ENCODE measurements at regions not wholly inside any gene's neighbourhood (a gene's known extent, or its start where the extent isn't known, plus 50 kb on each side); places are given as distances from the start of the nearest gene placed in this dataset.

GRCh38 chr6:91126876-91127275 is 540.0 kb upstream of the MAP3K7 start:
- no peak for DNase-seq (ENCODE audit: low spot score)

DNA sequence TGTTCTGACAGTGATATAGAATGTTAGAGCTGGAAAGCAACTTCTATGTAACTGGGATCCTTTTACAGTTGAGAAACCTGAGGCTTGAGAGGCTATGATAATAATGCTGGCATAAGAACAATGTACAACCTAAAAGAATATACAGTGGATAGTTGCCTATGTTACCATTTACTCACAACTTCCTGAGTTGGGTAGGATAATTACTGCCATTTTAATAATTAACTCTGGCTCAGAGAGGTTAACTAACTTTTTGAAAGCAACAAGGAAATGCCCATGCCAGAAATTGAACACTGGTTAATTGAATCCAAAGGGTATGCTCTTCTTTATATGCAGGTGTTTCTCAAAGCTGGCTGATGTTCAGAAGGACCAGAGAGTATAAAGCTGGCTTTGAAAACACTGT is 530.7 kb upstream of the MAP3K7 start:
- DNase-seq (ENCODE audit: low spot score): no peak

DNA sequence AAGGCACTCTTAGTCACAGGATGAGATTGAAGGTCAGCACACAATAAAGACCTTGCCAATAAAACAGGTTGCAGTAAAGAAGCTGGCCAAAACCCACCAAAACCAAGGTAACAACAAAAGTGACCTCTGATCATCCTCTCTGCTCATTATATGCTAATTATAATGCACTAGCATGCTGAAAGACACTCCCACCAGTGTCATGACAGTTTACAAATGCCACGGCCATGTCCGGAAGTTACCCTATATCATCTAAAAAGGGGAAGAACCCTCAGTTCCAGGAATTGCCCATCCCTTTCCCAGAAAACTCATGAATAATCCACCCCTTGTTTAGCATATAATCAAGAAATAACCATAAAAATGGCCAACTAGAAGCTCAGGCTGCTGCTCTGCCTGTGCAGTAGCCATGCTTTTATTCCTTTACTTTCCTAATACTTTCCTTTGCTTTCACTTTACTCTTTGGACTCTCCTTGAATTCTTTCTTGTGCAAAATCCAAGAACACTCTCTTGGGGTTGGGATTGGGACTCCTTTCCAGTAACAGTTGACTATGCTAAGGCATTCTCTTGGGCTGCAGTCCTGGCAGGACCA is 527.3 kb upstream of the MAP3K7 start:
- no peak for DNase-seq (ENCODE audit: low spot score)

GRCh38 chr6:91106083-91106482 is 519.2 kb upstream of the MAP3K7 start:
- no peak for DNase-seq (ENCODE audit: low spot score)

DNA sequence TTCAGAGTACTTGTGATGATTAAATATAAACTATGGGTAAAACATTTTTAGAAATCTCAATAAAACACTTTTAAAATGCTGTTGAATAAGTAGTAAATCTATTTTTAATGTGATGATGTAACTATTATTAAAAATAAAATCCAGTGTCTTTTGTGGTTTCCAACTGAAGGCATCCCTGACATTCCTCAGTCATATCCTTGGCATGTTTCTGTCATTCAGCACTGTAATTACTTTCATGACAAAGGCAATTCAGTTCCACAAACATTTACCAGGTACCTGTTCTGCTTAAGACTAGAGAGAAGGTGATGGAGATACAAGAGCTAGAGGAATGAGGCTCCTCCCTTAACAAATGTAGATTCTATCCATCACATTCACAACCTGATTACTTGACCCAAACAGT is 518.7 kb upstream of the MAP3K7 start:
- DNase-seq (ENCODE audit: low spot score): no peak

GRCh38 chr6:91099479-91099878 is 512.6 kb upstream of the MAP3K7 start:
- DNase-seq (ENCODE audit: low spot score): no peak

DNA sequence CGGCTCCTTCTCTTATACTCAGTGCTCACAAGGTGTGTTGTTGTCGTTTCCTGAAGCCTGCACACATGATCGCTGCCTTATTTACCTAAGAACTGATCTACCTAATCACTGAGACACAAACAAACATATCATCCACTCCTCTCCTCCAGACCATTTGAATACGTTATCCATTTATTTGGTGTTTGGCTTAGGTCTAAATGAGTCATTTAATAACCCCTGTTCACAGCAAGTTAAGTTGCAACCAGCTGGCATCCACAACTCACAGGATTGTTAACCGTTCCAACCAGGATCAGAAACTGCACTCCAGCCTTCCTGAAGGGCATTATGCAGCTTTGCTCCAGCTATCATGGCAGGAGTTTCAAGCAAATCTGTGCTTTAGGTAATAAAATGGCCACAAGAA is 511.1 kb upstream of the MAP3K7 start:
- DNase-seq (ENCODE audit: low spot score): no peak

DNA sequence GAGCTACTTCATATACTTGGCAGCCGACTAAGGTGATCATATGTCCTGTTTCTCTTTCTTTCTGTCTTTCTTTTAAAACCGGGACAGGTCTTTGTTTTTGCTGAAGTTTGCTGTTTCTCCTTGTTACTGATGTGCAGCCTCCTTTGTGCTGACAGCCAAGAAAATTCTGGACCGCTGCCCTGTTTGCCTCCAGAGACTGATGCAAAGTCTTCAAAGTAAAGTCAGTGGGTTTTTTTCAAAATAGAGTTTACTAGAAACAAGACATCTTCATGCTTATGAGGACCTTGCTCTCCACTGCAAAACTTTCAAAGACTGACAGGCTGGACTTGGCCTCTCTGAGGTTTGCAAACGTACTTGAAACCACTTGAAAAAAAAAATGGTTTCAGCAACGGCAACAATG is 510.5 kb upstream of the MAP3K7 start:
- DNase-seq (ENCODE audit: low spot score): no peak

DNA sequence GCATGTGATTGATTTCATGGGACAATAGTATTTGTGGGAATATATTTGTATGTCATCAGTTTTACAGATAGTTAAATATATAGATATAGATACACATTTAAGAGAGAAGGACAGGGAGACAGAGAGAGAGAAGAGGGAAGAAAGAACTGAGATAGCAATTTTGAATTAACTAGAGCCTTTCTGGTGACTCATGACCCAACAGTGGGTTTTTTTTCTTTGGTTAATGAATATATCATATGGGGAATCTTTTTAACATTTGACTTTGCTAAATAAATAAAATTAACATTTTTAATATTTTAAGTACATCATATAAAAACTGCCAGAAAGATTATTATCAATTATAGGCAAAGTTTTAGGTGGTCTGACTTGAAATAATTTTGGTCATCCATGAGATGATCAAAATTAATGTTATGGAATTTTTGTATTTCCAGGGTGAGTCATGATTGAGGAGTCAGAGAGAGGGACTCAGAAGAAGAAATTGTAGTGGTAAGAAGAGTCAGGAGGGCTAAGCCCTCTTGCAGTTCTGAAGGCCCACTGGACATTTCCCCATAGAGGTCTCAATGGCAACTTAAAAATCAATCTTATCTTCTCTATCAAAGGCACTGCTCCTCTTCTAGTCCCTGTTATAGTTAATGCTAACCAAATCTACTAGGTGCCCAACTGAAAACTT is 508.1 kb upstream of the MAP3K7 start:
- no peak for DNase-seq (ENCODE audit: low spot score)

DNA sequence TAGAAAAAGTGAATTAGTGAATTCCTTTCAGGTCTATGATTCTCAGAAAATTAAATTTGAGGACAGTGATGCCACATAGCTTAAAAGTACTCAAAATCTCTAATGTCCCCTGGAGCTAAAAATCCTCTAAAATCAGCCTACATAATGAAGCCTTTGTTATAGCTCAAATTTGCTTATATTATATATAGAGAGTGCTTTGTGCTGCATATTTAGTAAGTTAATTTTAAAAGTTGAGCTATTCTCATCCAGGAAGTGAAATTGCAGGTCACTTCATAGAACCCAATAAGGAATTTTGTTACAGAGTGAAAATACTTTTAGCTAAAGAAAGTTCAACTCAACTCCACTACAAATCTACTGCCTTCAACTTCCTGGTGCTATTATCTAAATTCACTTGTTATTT is 507.5 kb upstream of the MAP3K7 start:
- DNase-seq (ENCODE audit: low spot score): no peak

DNA sequence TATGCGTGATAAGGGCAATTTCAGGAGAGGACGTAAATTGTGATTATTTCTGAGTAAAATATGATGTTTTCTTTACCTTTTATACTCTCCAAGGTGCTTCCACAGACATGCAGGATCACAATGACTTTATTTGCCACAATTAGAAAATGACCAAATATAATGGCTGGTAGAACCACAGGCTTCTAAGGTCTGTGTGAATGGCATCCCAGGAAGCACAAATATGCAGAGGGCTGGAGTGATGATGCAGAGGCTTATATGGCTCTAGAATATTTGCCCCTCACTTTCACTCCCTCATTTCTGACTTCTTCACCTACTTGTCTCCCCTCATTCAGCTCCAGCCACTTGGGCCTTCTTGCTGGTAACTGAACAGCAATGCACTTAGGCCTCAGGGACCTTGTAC is 502.1 kb upstream of the MAP3K7 start:
- no peak for DNase-seq (ENCODE audit: low spot score)

DNA sequence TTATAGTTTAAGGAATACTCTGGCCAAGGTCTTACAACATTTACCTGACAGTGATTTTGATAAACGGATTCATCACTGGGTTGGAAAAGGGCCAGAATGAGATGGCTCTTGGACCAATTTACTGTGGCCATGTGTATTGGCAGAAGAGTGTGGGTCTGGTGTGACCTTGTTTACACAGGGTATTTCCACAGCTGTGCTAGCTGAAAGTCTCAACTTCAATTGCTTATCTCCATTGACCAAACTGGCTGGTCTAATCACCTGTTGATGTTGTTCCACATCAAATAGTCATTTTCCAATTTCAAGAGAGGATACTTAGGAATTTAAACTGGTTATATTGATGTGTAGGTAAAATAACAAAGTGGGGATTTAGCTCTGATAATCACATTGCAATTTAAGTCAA is 501.6 kb upstream of the MAP3K7 start:
- no peak for DNase-seq (ENCODE audit: low spot score)

DNA sequence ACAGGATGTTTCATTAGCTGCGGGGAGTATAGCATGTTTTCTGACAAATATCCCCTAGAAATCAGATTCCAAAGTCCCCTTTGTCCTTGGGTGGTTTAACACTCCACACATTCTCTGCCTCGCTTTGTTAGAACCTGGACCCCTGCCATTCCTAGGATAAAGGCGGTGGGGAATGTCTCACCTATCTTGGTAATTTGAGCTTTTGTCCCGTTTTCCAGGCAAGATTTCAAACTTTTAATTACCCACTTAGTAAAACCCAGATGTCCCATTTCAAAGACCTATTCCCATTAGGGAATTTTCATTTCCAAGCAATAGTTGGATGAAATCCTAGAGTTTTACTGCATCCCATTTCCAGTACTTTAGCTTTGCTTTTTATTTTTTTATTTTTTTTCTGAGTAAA is 501.0 kb upstream of the MAP3K7 start:
- no peak for DNase-seq (ENCODE audit: low spot score)

DNA sequence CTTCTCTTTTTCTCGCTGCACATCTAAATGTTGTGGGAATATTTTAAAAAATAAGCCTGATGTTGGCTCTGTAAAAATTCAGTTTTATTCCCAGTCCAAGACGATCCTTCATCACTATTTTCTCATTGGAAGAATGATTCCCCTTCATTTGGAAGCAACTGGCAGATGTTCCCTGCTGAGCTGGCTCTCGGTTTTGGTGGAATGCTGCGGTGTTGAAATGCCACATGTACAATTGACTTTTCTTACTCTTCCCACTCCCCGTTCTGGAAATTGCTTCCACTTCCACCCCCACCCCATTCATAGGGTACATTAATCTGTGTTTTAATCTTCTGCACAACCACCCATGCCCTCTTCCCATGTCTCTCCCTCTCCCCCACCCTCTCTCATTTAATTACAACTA is 496.3 kb upstream of the MAP3K7 start:
- DNase-seq (ENCODE audit: low spot score): no peak

GRCh38 chr6:91082311-91082832 is 495.5 kb upstream of the MAP3K7 start:
- peak; percentile 5 for DNase-seq (ENCODE audit: low spot score)

- peak; percentile 70 for DNase-seq (ENCODE audit: low spot score)
Observed at GRCh38 chr6:91081452-91082067, 494.7 kb upstream of the MAP3K7 start.

DNA sequence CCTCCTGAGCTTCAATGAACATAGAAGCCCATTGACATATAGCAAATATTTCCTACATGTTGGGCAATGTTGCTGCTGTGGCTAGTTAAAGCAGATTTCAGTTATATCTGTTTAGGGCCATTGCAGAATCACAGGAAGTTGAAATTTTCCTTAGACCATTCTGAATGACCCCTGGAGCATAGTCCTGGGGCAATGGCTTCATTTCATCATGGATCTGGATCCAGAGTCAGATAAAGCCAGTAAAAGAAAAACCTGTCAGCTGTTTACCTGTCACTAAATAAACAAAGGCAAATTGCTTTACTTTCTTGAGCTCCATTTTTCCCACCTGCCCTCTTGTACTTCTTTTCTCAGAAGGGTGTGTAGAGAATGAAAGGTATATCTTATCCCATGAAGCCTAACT is 494.0 kb upstream of the MAP3K7 start:
- no peak for DNase-seq (ENCODE audit: low spot score)

DNA sequence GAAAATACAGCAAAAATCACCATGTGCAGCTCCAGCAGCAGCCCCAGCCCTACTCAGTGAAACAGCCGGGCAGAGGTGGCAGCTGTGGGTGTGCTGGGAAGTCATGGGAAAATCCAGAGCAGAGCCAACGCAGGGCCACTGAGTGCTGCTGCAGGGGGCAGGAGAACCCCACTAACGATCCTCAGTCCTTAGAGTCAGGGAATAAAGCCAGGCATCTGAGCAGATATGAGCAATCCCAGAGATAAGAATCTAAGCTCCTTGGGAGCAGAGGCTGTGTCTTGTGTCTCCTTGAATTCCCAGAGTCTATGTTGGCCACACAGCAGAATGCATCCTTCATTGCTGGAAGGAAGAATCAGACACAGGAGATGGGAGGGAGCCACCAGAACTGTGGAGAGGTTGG is 493.1 kb upstream of the MAP3K7 start:
- no peak for DNase-seq (ENCODE audit: low spot score)

GRCh38 chr6:91075244-91075976 is 488.5 kb upstream of the MAP3K7 start:
- DNase-seq (ENCODE audit: low spot score): no peak

GRCh38 chr6:91063362-91063761 is 476.5 kb upstream of the MAP3K7 start:
- DNase-seq (ENCODE audit: low spot score): no peak

- DNase-seq (ENCODE audit: low spot score): no peak
Observed at GRCh38 chr6:91057689-91058088, 470.8 kb upstream of the MAP3K7 start.

- DNase-seq (ENCODE audit: low spot score): no peak
Observed at GRCh38 chr6:91055959-91056358, 469.1 kb upstream of the MAP3K7 start.

Data from NAMALWA (cell line).